GM12874 (cell line): ENCODE measurements at regions not wholly inside any gene's neighbourhood (a gene's known extent, or its start where the extent isn't known, plus 50 kb on each side); places are given as distances from the start of the nearest gene placed in this dataset.

Experiments used
- TF ChIP-seq, protein P1 (sequence below): IDR thresholded peaks from 2 replicates; pipeline ENCODE4 v1.5.1; 2011; ENCODE audit warnings: low read depth, mild to moderate bottlenecking, control low read depth, low read length, moderate library complexity; ENCODE audit not compliant: insufficient read depth

DNA sequence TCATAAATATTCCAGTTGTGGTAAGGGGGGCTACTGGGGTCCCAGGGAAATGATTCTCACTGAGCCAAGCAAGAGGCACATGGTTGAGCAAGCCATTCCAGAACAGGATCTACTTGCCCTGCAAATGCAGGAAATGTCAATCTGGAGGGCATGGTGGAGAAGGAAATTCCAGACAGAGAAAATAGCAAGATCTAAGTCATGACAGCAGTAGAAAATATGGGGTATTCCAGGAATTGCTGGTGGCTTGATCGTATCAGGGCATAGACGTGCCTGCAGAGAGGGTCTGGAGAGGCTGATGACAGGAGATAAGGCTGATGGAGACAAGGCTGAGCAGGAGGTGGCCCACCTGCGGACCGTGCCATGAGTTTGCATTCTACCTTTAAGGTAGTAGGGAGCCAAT is 566.3 kb upstream of the CADM1 start:
- TF ChIP-seq, protein P1, sequence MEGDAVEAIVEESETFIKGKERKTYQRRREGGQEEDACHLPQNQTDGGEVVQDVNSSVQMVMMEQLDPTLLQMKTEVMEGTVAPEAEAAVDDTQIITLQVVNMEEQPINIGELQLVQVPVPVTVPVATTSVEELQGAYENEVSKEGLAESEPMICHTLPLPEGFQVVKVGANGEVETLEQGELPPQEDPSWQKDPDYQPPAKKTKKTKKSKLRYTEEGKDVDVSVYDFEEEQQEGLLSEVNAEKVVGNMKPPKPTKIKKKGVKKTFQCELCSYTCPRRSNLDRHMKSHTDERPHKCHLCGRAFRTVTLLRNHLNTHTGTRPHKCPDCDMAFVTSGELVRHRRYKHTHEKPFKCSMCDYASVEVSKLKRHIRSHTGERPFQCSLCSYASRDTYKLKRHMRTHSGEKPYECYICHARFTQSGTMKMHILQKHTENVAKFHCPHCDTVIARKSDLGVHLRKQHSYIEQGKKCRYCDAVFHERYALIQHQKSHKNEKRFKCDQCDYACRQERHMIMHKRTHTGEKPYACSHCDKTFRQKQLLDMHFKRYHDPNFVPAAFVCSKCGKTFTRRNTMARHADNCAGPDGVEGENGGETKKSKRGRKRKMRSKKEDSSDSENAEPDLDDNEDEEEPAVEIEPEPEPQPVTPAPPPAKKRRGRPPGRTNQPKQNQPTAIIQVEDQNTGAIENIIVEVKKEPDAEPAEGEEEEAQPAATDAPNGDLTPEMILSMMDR, result no peak

GRCh38 chr11:116066777-116067176 is 562.6 kb upstream of the CADM1 start:
- TF ChIP-seq, protein P1, result no peak

- TF ChIP-seq, protein P1, result no peak
These were observed 561.8 kb upstream of the CADM1 start for GRCh38 chr11:116065986-116066385.

GRCh38 chr11:116065191-116065895 is 561.1 kb upstream of the CADM1 start:
- TF ChIP-seq, protein P1, result no peak

GRCh38 chr11:116062490-116063171 is 558.4 kb upstream of the CADM1 start:
- TF ChIP-seq, protein P1, result no peak

DNA sequence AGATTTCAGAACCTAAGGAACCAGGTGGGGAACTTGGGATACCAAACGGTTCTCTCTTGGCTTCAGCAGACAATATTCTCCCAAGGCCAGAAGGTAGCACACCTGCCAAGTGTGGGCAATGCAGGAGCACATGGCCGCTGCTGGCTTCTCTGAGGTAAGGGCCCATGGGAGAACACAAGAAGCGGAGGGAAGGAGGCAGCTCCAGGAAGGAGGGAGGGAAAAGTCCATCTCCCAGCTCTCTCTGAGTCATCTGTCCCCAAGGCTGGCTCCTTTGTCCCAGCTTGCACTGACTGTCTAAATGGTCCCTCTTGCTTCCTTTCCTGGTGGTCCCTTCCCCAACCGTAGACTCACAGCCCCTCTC is 557.9 kb upstream of the CADM1 start:
- TF ChIP-seq, protein P1, result no peak

DNA sequence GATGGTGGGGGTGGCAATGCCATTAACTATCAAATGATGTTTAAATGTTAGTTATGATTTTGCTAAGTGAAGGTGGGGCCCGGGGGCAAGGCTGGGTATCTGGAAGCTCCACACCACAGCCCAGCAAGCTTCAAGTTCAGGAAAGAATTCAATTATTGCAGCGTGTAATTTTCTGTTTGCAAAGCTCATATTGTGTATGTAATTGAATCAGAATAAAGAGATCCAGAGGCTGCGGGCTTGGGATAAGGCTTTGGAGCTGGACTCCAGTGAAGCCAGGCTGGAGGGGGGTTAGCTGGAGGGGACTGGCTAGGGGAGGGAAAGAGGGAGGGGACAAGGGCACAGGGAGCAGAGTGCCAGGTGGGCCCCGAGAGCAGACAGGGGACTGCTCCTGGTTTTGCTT is 557.1 kb upstream of the CADM1 start:
- TF ChIP-seq, protein P1, result no peak
